ENCODE measurements at regions not wholly inside any gene's neighbourhood (a gene's known extent, or its start where the extent isn't known, plus 50 kb on each side); places are given as distances from the start of the nearest gene placed in this dataset.

GRCh38 chr6:79783670-79784394 is 152.7 kb downstream of the SH3BGRL2 start:
- in situ Hi-C loops (cut with HindIII; ENCODE audit: low pct_unique_long_range_greater_than_20kb, low sequenced_read_pairs) = no loop called here
- no peak for DNase-seq (ENCODE audit: low read depth, low spot score)

DNA sequence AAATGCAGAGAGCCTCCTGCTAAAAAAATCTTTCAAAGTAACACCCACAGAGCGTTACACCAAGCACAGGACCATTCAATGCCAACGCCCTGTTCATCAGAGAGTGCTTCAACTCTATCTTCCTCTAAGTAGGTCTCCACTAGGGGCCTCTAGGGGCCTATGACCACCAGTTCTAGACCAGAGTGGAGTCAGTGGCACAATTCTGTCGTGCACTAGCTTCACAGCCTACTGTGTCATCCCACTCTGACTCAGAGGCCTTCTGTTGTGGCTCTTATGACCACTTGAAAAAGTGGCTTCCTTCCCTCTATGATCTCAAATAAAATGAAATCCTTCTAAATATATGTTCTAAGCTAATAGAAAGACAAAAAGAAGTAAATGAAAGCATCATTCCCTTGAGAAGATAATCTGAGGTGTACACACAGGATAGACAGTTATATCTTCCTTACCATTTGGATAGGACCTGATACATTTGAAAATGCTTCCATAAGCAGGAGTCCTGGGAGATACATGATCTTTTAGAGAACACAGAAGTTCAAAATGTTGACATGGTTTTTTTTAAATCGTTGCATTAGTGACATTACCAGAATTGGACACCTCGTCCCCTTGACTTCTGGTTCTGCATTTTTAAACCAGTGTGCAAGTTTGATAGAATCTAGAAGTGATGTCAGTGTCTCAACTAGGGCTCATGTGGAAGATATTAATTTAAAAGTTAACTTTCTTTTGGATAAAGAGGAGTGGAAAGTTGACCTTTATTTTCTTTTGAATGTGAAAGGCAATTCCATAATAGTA is 151.9 kb downstream of the SH3BGRL2 start:
- DNase-seq (ENCODE audit: low read depth, low spot score) = no peak
- in situ Hi-C loops (cut with HindIII; ENCODE audit: low pct_unique_long_range_greater_than_20kb, low sequenced_read_pairs) = no loop called here

DNA sequence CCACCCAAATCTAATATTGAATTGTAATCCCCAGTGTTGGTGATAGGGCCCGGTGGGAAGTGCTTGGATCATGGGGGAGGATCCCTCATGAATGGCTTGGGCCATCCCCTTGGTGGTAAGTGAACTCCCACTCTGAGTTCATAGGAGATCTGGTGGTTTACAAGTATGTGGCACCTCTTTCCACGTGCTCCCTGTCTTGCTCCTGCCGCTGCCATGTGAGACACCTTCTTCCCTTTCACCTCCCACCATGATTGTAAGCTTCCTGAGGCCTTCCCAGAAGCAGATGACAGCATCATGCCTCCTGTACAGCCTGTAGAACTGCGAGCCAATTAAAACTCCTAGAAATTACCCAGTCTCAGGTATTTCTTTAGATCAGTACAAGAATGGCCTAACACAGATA is 150.8 kb downstream of the SH3BGRL2 start:
- no peak for DNase-seq (ENCODE audit: low read depth, low spot score)
- in situ Hi-C loops (cut with HindIII; ENCODE audit: low pct_unique_long_range_greater_than_20kb, low sequenced_read_pairs) = no loop called here

- in situ Hi-C loops (cut with HindIII; ENCODE audit: low pct_unique_long_range_greater_than_20kb, low sequenced_read_pairs) = no loop called here
Measured at GRCh38 chr6:79780881-79781280, 149.8 kb downstream of the SH3BGRL2 start.

DNA sequence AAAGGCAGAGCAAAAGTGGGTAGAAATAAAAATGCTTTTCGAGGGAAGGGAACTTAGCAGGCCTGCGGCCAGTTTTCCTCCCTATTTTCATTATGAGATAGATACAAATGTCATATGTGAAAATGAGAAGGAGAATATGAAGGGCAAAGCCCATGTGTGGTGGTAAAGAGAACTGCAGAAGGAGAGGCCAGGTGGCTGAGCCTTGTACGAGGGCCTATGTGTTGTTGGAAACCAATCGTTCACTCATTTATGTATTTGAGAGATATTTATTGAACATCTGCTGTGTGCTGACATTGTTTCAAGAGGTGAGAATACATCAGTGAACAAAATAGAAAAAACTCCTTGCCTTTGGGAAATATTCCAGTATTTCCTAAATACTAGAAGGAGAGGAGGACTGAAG is 147.7 kb downstream of the SH3BGRL2 start:
- in situ Hi-C loops (cut with HindIII; ENCODE audit: low pct_unique_long_range_greater_than_20kb, low sequenced_read_pairs) = no loop called here
- DNase-seq (ENCODE audit: low read depth, low spot score) = no peak

More at GRCh38 chr6:79780881-79781280, 149.8 kb downstream of the SH3BGRL2 start:
- no peak for DNase-seq (ENCODE audit: low read depth, low spot score)

DNA sequence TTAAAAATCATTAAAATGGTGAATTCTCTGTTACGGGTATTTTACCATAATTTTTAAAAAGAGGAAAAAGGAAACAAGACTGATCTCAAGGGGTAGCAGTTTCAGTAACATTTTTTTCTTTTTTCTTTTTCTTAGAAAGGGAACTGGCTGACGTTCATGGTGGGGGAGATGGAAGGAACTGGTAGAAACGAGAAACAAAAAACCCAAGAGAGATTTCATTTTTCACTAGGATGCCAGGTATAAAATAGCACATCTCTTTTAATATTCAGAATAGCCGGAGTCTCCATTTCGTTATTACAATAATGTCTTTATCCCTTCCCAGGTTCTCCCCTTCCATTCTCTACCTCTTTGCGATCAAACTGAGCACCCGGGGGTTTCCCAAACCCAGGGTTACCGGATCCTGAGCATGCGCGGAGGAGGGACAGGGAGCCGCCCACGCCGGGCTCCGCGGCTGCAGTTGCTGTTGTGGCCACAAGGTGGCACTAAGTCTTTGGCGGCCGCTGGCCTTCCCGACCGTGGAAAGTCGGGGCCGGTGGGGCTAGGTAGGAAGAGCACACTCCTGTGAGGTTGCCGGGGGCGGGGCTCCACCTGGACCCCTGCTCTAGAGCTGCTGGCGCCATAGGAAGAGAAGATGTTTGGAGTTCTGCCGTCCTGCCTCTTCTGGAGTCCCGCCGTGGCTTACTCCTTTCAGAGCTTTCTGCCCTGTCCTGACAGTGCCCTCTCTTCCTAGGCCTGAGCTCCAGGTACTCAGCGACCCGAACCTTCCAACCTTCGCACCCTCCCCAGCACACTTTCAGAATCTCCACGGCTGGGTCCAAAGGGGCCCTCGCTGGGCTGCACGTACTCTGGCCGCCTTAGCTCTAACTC is 146.8 kb downstream of the SH3BGRL2 start:
- DNase-seq (ENCODE audit: low read depth, low spot score) = peak; percentile 75
- in situ Hi-C loops (cut with HindIII; ENCODE audit: low pct_unique_long_range_greater_than_20kb, low sequenced_read_pairs) = no loop called here

- peak; percentile 9 for DNase-seq (ENCODE audit: low read depth, low spot score)
- in situ Hi-C loops (cut with HindIII; ENCODE audit: low pct_unique_long_range_greater_than_20kb, low sequenced_read_pairs) = no loop called here
Measured at GRCh38 chr6:79776076-79776475, 144.9 kb downstream of the SH3BGRL2 start.

GRCh38 chr6:79775222-79775621 is 144.1 kb downstream of the SH3BGRL2 start:
- in situ Hi-C loops (cut with HindIII; ENCODE audit: low pct_unique_long_range_greater_than_20kb, low sequenced_read_pairs) = no loop called here

DNA sequence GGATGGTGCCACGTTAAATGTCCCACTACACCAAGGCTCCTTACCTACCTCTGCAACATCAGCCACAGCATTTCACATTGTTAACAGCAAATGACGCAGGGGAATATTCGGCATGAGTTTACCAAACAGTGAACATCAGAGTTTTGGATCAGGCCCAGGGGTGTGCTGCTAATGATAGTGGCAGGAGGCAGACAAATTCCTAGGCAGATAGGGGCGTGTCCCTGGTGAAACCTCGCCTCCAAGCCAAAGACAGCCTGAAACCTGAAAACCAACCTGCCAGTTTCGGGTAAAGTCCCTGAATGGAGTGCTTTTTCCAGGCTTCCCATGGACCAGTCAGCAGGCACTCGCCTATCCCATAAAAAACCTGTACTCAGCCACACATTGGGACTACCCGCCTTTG is 133.6 kb downstream of the SH3BGRL2 start:
- in situ Hi-C loops (cut with HindIII; ENCODE audit: low pct_unique_long_range_greater_than_20kb, low sequenced_read_pairs) = no loop called here

More at GRCh38 chr6:79775222-79775621, 144.1 kb downstream of the SH3BGRL2 start:
- no peak for DNase-seq (ENCODE audit: low read depth, low spot score)

GRCh38 chr6:79763301-79763700 is 132.2 kb downstream of the SH3BGRL2 start:
- no peak for DNase-seq (ENCODE audit: low read depth, low spot score)
- in situ Hi-C loops (cut with HindIII; ENCODE audit: low pct_unique_long_range_greater_than_20kb, low sequenced_read_pairs) = no loop called here

More for the DNA sequence above, 133.6 kb downstream of the SH3BGRL2 start:
- no peak for DNase-seq (ENCODE audit: low read depth, low spot score)

- in situ Hi-C loops (cut with HindIII; ENCODE audit: low pct_unique_long_range_greater_than_20kb, low sequenced_read_pairs) = no loop called here
- DNase-seq (ENCODE audit: low read depth, low spot score) = peak; percentile 57
Measured at GRCh38 chr6:79762370-79762769, 131.2 kb downstream of the SH3BGRL2 start.

DNA sequence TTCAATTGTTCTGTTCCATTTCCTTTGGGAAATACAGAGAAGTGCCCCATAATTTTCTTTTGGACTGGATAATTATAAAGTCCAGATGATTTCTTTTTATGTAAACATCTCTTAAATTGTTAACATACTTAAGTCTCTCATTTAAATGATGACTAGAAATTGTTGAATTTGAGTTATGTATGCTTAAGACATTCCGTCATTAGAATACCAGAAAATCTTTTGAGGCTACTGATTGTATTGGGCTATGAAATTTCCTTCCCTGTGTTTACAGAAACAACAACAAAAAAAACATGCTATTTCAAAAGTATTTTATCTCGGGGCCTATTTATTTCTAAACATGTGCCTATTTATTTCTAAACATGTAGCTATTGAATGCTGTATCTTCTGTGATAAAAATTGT is 125.4 kb downstream of the SH3BGRL2 start:
- in situ Hi-C loops (cut with HindIII; ENCODE audit: low pct_unique_long_range_greater_than_20kb, low sequenced_read_pairs) = no loop called here
- DNase-seq (ENCODE audit: low read depth, low spot score) = no peak

DNA sequence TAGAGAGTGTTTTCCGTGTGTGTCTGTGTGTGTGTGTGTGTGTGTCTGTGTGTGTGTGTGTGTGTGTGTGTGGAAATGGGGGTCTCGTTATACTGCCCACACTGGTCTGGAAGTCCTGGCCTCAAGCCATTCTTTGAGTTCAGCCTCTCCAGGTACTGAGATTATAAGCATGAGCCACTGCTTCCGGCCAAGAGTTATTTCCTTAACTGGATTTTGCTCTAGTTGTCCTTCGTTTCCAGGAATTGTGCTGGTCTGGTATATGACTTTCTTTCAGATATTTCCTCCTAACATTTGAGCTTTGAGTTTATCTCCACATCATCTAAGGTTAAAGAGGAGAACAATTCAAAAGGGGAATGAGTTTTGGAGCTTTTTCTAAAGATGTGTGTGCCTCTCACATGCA is 124.8 kb downstream of the SH3BGRL2 start:
- in situ Hi-C loops (cut with HindIII; ENCODE audit: low pct_unique_long_range_greater_than_20kb, low sequenced_read_pairs) = no loop called here
- DNase-seq (ENCODE audit: low read depth, low spot score) = no peak
